ENCODE measurements at regions not wholly inside any gene's neighbourhood (a gene's known extent, or its start where the extent isn't known, plus 50 kb on each side); places are given as distances from the start of the nearest gene placed in this dataset.

DNA sequence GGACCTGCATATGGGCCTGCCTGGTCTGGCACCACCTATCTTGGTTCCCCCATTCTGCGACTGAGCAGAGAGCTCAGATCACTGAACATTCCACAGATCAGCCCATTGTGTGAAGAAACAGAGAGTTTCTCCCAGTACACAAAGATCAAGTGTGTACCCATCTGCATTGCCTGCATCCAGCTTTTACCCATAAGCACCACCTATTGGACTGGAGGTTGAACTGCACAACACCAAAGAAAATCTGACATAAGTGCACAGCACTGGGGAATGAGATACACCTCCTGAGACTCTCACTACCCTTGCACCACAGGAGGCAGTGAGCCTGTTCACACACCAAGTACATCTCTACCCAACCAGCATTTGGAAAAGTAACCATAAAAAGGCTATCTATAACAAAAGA lies 362.6 kb upstream of the CLEC14A start:
- TF ChIP-seq, protein P1, sequence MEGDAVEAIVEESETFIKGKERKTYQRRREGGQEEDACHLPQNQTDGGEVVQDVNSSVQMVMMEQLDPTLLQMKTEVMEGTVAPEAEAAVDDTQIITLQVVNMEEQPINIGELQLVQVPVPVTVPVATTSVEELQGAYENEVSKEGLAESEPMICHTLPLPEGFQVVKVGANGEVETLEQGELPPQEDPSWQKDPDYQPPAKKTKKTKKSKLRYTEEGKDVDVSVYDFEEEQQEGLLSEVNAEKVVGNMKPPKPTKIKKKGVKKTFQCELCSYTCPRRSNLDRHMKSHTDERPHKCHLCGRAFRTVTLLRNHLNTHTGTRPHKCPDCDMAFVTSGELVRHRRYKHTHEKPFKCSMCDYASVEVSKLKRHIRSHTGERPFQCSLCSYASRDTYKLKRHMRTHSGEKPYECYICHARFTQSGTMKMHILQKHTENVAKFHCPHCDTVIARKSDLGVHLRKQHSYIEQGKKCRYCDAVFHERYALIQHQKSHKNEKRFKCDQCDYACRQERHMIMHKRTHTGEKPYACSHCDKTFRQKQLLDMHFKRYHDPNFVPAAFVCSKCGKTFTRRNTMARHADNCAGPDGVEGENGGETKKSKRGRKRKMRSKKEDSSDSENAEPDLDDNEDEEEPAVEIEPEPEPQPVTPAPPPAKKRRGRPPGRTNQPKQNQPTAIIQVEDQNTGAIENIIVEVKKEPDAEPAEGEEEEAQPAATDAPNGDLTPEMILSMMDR (IDR thresholded peaks at IDR 0.05; ENCODE audit: poor library complexity), result no peak
- TF ChIP-seq EZH2 (IDR thresholded peaks at IDR 0.05; ENCODE audit: borderline replicate concordance) (no peak), EZH2phosphoT487 (IDR thresholded peaks at IDR 0.05; ENCODE audit: low read depth, severe bottlenecking, unreplicated experiment) (no peak)
